Transverse colon (tissue), 4 donors: ENCODE measurements at regions not wholly inside any gene's neighbourhood (a gene's known extent, or its start where the extent isn't known, plus 50 kb on each side); places are given as distances from the start of the nearest gene placed in this dataset.
"Not testable (repeated sequence)": the region's sequence is repeated elsewhere in the genome, so short reads cannot be mapped to it uniquely, and the experiment has no call there.

Source experiments
- CTCF ChIP-seq, 5 experiments: fragments of 200-600 bp in 3 of 5; fragments of 450-650 bp in 2 of 5; sonication (generic) in 3 of 5; IDR thresholded peaks; 1 replicate in 2 of 5; 2 replicates in 3 of 5; pipeline ENCODE4 v1.5.1; 2016 to 2017; ENCODE audit warnings: antibody characterized with exemption in 5 of 5, inconsistent platforms in 3 of 5, mild to moderate bottlenecking in 2 of 5, moderate library complexity in 1 of 5
- POLR2A ChIP-seq: fragments of 450-650 bp; IDR thresholded peaks from one replicate; pipeline ENCODE4 v1.6.1; 2016; ENCODE audit warnings: antibody characterized with exemption, mild to moderate bottlenecking, moderate library complexity
- POLR2AphosphoS5 ChIP-seq, 3 donors: sonication (generic); formaldehyde crosslinking; IDR thresholded peaks; one replicate each; pipeline ENCODE4 v1.6.1; 2016; ENCODE audit warnings: antibody characterized with exemption in 3 of 3

DNA sequence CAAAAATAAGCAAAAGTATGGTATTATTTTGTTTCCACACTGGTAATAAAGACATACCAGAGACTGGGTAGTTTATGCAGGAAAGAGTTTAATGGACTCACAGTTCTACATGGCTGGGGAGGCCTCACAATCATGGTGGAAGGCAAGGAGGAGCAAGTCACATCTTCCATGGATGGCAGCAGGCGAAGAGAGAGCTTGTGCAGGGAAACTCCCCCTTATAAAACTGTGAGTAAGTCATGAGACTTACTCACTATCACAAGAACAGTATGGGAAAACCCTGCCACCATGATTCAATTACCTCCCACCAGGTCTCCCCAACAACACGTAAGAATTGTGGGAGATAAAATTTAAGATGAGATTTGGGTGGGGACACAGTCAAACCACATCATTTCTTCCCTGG, 1283.2 kb upstream of the TMEM132C start:
- TF ChIP-seq CTCF (IDR thresholded peaks at IDR 0.05); POLR2A; POLR2AphosphoS5 (IDR thresholded peaks at IDR 0.05): not testable (repeated sequence)
